DMS 273 (cell line): ENCODE measurements at regions not wholly inside any gene's neighbourhood (a gene's known extent, or its start where the extent isn't known, plus 50 kb on each side); places are given as distances from the start of the nearest gene placed in this dataset.
A peak's percentile ranks its signal among the peaks of the same experiment; 100 is the strongest.

Source experiments
- DNase-seq: peaks from one replicate; lab custom pipeline; 2025; ENCODE audit not compliant: unreplicated experiment; lab: John Stamatoyannopoulos, UW

GRCh38 chr7:436367-437128 is 83.1 kb downstream of the PDGFA start:
- no peak for DNase-seq

GRCh38 chr7:437329-438251 is 82.1 kb downstream of the PDGFA start:
- DNase-seq, result no peak

GRCh38 chr7:438361-438760 is 81.3 kb downstream of the PDGFA start:
- no peak for DNase-seq

- no peak for DNase-seq
Observed at GRCh38 chr7:438916-439315, 80.7 kb downstream of the PDGFA start.

GRCh38 chr7:440059-440749 is 79.4 kb downstream of the PDGFA start:
- DNase-seq, result no peak

- no peak for DNase-seq
Observed at GRCh38 chr7:441684-442421, 77.8 kb downstream of the PDGFA start.

- DNase-seq, result no peak
Observed at GRCh38 chr7:442457-442856, 77.2 kb downstream of the PDGFA start.

GRCh38 chr7:443279-443833 is 76.3 kb downstream of the PDGFA start:
- no peak for DNase-seq

- DNase-seq, result no peak
Observed at GRCh38 chr7:444606-445005, 75.0 kb downstream of the PDGFA start.

- DNase-seq, result no peak
Observed at GRCh38 chr7:445020-445419, 74.6 kb downstream of the PDGFA start.

- DNase-seq, result peak; percentile 62
Observed at GRCh38 chr7:445563-446288, 73.9 kb downstream of the PDGFA start.

GRCh38 chr7:446289-446935 is 73.2 kb downstream of the PDGFA start:
- DNase-seq, result no peak
